HG02852 (cell line): ENCODE measurements at regions not wholly inside any gene's neighbourhood (a gene's known extent, or its start where the extent isn't known, plus 50 kb on each side); places are given as distances from the start of the nearest gene placed in this dataset.

Experiments
- ATAC-seq: cut with Tn5 transposase; IDR thresholded peaks from one replicate; pipeline ENCODE4 v1.9.1; 2021; ENCODE audit warnings: mild to moderate bottlenecking, moderate library complexity; ENCODE audit not compliant: unreplicated experiment

DNA sequence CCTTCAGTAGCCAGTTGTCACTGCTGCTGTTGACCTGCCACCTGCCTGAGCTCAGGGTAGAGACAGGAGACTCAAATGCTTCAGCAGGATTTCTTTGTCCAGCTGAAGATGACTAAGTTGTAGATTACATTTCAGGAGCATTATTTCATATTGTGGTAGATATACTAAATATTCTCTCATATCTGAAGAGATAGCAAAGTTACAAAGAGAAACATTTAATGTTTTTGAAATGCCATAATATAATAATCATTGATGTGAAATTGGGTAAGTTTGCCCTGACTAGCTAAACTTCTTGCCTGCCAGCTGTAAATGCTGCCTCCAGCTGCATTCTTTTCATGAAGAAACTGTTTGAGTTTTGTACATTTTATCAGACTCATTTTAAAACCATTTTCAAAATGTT is 247.6 kb upstream of the CNKSR2 start:
- ATAC-seq, result no peak

DNA sequence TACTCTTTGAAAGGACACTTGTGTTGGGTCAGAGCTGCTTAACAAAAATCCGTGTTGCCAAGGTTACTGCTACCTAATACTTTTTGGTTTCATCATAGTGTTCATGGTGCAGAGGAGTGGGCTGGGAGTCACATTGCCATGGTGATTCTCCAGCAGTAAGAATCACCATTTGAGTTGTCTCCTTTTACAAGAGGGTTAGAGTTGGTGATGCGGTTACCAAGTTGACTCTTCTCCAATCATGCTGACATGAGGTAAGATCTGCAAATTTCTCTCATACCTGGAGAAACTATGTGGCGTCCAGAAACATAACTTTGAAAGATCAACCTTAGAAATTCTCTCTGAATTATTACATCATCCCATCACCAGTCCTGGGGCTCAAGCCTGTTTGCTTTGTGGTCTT is 242.9 kb upstream of the CNKSR2 start:
- ATAC-seq, result no peak

DNA sequence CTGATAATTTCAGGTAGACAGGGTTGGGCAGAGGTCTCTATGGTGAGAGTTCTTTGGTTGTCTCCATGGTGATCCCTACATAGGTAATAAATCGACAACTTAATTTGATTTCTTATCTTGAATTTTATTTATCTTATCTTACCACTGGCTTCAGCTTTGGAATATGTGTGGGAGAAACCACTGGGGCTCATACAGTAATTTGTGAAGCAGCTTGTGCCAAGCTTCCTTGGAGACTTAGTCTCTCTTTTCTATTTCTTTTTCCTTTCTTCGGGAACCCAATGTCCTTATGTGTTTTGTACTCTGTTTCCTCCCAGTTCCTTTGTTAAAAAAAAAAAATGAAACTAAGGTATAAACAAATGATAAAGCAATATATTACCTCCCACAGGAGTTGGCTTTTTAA is 242.4 kb upstream of the CNKSR2 start:
- ATAC-seq, result no peak

DNA sequence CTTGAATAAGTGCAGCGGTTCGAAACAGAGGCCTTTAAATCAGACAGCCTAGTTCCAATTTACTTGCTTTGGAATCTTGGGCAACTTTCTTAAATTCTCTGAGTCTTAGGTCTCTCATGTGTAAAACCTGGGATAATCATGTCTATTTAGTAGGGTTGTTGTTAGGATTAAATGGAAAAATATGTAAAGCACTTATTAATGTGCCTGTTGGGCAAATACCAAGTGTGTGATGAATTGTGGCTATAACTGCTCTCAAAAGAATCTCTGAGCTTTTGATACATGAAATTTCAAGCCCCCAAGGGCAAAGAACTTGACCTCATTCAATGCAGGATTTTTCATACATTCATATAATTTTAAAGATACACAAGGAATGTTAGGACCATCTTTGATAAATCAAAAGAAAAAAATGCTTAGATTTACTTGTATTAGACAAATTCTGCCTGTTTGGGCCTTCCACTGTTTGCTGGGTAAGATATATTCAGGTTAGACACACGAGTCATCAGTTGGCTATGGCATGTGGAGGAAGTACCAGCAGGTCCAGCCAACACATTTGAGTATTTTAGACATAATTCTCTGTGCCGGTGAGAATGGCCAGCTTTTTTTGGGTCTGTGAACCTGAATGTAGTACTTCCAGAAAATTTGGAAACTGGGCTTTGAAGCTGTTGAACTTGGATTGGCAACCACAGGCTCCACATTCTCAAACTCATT is 241.4 kb upstream of the CNKSR2 start:
- no peak for ATAC-seq

DNA sequence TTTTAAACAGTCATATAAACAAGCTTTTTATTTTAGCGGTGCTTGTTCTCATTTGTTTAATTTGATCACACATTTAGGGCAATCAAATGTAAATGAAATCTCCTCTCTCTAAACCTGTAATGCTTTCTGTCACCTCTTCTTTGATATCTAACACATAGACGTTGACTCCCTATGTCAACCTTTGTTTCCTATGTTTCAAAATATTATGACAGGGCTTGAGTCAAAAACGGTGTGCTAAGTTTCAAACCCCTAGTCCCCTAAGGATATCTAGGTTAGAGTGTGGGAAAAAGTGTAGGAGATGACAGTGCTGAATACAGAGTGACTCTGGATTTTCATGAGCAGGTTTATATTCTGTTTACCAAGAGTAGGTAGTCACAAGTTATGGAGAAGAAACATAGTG is 224.0 kb upstream of the CNKSR2 start:
- ATAC-seq, result no peak

DNA sequence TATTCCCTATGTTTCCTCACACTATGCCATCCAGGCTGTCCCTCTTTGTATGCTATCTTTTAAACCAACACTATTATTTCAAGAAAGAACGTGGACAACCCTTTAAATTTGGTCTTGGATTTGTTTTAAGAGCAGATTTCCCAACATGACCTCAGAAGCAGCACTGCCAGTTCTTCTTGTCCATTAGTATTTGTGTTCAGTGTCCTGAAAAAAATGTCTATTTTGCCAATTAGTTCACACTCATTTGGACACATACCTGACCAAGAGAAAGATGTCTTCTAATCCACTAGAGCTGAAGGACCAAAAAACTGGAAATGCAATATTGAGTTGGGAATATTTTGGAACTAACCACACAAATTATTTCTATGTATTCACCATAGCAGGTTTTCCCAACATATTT is 223.2 kb upstream of the CNKSR2 start:
- ATAC-seq, result no peak

DNA sequence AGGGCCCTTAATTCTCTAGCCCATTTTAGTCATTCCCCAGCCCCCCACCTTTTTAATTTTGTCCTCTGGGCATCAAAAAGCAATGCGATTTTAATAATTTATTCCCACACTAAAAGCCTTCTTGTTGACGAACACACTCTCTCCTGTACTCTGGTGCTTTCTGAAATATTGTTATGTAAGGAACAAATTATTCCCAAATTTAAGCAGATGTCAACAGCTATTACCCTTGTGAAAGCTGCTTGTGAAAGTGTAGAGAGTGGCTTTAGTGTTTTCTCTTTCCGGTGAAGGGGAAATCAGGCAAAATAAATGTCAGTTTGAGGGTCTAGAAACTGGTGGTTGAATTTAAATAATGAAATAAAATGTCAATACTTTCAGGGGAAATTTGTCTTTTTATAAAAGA is 221.2 kb upstream of the CNKSR2 start:
- ATAC-seq, result no peak

DNA sequence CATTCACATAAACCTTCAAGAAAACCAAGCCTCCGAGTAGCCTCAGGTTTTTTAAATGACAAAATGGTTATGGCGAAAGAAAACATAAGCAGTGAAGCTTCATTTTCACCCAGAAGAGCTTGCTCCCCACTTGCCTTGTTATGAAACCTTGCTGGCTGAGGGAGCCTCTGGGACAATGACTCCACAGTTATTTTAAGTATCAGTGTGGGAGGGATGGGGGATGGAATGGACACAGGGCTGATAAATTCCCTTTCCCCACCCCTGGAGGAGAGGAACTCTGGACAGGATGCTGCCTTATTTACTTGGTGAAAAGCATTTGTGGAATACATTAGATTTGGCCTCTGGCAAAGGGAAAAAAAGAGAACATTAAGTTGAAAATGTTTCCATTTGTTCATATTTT is 220.7 kb upstream of the CNKSR2 start:
- ATAC-seq, result no peak

DNA sequence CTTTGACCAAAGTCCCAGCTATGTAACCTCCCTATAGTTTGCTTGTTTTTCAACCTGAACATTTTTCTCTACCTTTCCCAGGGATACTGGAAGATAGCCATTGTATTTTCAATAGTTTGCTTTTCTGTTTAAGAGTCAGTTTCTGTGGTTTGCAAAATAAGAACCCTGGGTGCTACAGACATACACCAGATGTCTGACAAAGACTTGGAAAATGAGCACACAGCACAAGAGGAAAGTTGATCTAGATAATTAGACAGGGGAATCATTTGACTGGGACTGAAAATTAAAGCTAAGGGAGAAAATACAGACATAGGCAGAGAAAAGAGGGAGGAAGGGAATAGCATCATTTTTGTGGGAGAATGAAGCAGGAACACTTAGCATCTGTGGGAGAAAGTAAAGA is 218.3 kb upstream of the CNKSR2 start:
- no peak for ATAC-seq

DNA sequence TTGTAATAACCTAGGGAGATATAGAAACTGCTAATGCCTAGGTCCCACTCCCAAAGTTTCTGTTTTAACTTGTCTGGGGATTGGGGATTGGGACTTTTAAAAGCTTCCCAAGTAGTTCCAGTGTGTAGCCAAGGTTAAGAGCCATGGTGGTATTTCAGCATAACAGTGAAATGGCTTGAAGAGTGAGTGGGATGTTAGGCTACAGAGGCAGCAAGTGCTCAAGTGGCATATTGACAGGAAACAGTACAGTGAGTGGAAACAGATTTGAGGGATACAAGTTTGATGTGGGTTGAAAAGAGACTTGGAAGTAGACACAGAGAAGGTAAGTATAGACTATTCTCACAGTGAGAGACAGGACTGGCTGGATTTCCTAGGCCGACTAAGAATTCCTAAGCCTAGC is 217.6 kb upstream of the CNKSR2 start:
- ATAC-seq, result no peak

DNA sequence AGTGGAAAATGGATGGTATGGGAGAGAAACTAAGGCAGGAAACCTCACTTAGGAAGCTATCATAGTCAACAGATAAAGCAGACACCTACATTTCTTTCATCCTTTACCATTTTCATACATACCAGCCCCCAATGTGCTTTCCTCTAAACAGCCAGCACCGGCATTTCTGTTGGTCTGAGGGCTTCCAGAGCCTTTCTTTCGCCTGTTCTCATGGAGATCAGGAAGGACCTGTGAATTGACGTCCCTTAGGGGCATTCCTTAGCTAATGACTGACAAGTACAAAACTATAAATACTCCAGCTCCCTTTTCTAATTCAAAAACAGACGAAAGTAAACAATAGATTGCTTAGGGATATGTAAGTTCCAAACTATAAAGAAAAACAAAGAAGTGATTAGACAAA is 215.5 kb upstream of the CNKSR2 start:
- no peak for ATAC-seq

DNA sequence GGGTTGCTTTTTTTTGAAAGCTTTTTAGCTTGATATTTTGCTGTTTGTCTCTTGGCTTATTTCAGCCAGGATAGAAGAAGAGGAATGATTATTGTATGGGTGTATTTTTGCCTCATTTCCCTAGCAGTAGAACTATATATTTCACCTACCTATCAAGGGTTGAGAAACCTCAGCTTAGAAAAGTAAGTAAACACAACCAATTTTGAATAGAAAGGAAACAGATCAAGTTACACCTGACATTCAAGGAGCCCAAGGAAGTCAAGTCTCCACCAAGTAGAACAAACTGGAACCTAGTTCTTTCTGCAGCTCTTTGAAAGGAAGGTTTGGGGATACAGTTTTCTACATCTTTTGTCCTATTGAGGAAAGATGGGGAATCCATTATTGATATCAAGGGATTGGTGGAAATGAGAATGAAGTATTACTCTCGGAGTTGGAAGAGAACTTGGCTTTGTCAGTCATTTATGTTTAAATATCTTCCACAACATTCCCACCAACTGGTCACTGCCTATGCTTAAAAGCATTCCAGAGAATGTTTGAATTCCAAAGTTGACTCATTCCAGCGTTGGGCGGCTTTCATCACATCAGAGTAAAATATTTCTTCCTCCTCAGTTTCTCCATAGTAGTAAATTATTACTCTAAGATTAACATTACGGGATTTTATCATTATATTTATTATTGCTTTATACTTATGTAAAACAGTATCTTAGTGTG is 207.8 kb upstream of the CNKSR2 start:
- no peak for ATAC-seq

DNA sequence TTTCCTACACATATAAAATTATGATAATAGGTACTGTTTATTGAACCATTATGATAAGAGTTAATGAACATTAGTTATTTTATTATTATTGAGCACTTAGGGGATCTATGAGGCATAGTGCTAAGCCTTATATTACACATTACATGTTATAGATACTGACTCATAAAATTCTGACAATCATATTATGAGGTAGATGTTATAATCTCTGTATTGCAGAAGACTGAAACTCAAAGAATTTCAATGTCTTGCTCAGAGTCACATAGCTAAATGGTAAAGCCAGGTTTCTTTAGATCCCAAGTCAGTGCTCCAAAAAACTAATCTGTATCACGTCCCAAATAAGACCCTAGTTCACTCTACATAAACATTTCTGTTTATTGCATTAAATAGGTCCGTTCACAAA is 207.2 kb upstream of the CNKSR2 start:
- ATAC-seq, result no peak

DNA sequence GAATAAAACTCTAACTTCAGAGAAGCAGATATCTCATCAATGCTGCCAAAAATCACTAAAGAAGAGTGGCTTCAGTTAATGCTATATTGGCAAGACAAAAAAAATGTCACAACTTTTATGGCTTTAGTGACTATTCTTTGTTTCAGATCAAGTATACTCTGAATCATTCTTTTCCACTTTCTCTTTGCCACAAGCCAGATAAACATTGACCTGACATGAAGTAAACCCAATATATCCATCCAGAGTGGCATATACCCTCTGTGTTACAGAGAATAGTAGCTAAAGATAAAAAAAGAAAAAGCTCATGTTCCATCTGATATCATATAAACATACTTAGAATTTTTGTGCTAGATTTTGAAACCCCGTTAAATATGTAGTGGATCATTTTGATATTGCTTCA is 206.7 kb upstream of the CNKSR2 start:
- ATAC-seq, result no peak

DNA sequence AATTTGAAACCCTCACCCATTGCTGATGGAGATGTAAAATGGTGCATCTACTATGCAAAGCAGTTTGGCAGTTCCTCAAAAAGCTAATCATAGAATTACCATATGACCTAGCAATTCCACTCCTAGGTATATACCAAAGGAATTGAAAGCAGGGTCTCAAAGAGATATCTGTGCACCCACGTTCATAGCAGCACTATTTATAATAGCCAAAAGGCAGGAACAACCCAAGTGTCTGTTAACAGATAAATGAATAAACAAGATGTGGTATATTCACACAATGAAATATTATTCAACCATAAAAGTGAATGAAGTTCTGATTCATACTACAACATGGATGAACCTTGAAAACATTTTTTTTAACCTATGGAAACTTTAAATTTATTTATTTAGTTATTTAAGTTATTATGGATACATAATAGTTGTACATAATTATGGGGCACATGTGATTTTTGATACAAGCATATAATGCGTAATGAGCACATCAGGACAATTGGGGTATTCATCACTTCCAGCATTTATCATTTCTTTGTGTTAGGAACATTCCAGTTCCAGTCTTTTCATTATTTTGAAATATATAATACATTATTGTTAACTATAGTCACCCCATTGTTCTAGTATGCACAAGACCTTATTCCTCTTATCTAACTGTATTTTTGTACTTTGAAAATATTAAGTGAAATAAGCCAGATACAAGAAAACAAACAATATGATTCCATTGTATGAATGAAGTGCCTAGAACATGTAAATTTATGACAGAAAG is 205.6 kb upstream of the CNKSR2 start:
- ATAC-seq, result no peak

DNA sequence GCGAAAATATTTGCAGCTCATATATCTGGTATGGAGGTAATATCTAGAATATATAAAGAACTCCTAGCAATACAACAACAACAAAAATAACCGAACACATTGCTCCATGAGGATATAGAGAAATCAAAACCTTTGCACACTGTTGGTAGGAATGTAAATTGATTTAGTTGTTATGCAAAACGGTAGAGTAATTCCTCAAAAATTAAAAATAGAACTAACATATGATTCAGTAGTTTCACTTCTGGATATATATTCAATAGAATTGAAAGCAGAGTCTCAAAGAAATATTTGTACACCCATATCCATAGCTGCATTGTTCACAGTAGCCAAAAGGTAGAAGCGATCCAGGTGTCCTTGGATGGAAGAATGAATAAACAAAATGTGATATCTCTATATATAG is 203.0 kb upstream of the CNKSR2 start:
- ATAC-seq, result no peak

DNA sequence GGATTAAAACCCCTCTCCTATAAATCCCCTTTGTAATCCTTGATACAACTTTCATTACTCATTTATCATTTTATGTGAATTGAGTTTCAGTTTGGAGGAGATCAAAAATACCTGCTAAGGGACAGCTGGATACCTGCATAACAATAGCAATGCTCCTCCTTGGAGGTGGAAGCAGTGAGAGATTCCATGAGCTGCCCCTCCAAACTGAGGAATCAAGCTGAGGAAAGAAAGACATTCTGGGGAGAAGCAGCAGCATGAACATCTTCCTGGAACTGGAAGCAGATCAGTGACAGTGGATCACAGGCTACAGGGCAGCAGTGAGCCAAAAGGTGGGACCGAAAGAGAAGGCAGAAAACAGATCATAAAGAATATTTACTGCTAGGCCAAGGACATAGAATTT is 199.8 kb upstream of the CNKSR2 start:
- ATAC-seq, result no peak

DNA sequence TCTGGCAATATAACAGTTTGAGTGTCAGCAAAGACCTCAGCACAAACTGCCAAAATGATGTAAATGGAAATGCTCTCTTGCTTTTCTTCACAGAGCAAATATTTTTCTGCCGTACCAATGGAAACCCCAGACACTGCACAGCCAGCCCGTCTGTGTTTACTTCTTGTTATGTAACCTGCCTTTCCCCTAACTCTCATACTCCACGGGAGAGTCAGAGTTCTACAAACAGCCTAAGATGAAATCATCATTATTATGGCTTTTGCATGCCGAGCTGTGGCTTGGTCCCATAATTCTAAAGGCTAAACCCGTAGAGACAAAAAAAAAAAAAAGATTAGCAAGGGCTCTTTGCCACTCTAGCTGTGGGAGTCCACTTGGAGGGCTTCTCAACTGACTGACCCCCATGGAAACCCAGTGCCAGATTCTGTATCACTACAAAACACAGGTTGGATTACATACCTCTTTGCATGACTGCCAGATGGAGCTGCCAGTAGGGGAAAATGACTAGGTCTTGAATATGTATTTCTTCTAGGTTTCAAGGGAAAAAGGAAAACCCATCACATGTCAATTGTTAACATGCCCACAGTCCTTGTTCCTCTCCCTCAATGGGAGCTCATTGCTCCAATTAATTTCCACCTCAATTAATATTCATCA is 197.2 kb upstream of the CNKSR2 start:
- ATAC-seq, result no peak

DNA sequence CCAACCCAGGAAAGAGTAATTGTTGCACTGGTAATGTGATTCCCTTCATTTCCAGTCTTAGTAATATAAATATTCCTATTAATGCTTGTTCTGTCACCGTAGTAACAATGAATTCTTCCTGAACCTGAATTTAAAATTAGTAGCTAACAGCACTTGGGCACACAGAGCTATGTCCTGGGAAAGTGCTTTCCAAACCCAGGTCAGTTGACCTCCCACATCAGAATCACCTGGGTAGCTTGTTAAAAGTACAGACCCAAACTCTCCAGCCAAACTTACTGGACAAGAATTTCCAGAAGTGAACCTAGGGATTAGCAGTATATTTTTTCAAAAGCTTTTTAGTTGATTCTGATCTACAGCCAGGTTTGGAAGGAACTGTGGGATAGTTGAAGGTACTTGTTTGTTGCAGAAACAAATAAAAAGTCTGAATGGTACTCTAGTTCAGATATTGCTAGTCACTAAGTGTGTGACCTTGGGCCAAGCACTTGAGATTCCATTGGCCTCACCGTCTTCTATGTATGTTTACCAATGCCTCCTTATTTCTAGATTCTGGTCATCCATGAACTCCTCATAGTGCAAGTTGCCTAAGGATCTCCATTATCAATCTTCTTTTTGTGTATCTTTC is 192.9 kb upstream of the CNKSR2 start:
- ATAC-seq, result no peak

DNA sequence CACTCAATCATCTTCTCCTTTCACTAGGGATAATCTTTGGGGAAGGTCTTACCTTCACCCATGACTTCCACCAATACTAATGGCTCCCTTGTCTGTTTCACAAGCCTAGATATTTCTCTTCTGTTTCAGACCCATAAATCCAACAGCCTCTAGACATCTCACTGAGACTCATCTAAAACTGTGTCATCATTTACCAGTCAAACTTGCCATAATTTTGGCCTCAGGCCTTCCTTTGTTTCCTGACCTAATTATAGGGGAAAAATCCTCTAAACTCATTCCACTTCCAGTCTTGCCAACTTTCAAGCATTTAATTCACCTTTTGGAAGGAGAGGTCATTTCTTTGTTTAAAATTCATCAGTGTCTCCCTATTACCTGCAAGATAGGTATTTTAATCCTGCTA is 181.0 kb upstream of the CNKSR2 start:
- ATAC-seq, result no peak

DNA sequence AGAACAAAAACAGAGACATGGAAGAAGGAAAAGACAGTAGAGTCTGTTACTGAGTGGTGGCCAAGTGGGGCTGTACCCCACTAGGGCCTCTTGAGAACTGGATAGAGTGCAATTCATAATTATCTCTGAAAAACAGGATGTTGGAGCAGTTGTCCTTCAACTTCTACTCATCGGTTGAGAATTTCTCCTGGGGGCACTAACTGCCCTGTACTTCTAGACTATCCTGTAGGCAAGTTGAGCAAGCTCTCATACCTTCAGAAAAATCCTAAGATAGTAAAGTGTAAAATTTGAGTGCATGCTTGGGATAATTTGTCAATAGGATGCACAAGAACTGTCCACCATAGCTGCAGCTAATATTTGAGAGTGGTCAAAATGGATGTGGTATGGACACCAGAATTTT is 179.7 kb upstream of the CNKSR2 start:
- no peak for ATAC-seq
